HL-60 (cell line): ENCODE measurements at regions not wholly inside any gene's neighbourhood (a gene's known extent, or its start where the extent isn't known, plus 50 kb on each side); places are given as distances from the start of the nearest gene placed in this dataset.

Experiments
- DNase-seq, 2 experiments: peaks; one replicate each; pipeline ENCODE4 v3.0.0-alpha.2; 2010 to 2020; ENCODE audit warnings: low read depth in 1 of 2, low spot score in 1 of 2
- H3K27ac ChIP-seq: fragments of 250-450 bp; sonication (Bioruptor Pico); replicated peaks from 2 replicates; pipeline ENCODE4 v1.5.1; 2020; ENCODE audit warnings: mild to moderate bottlenecking, moderate library complexity
- H3K27me3 ChIP-seq: fragments of 250-450 bp; sonication (Bioruptor Pico); 2 replicates; pipeline ENCODE4 v1.5.1; 2021; ENCODE audit warnings: mild to moderate bottlenecking, moderate library complexity; ENCODE audit not compliant: insufficient read depth, poor library complexity, severe bottlenecking
- H3K4me3 ChIP-seq: replicated peaks from 2 replicates; pipeline ENCODE4 v1.5.1; 2011; ENCODE audit warnings: mild to moderate bottlenecking, control low read depth, low read length; ENCODE audit not compliant: insufficient read depth
- GABPA ChIP-seq: IDR thresholded peaks from 2 replicates; pipeline ENCODE4 v1.6.1; 2012; ENCODE audit warnings: low read depth
- POLR2AphosphoS5 ChIP-seq: IDR thresholded peaks from 2 replicates; pipeline ENCODE4 v1.6.1; 2012; ENCODE audit warnings: low read depth
- SPI1 ChIP-seq: IDR thresholded peaks from 2 replicates; pipeline ENCODE4 v1.6.1; 2012; ENCODE audit warnings: low read depth, mild to moderate bottlenecking, borderline replicate concordance
- TF ChIP-seq, protein P1 (sequence below): IDR thresholded peaks from 2 replicates; pipeline ENCODE4 v1.6.1; 2012; ENCODE audit warnings: low read depth; ENCODE audit not compliant: insufficient replicate concordance
- TF ChIP-seq, protein P2 (sequence below): IDR thresholded peaks from one replicate; pipeline ENCODE4 v1.5.1; 2011; ENCODE audit warnings: low read length, control low read depth, inconsistent platforms; ENCODE audit not compliant: insufficient read depth

DNA sequence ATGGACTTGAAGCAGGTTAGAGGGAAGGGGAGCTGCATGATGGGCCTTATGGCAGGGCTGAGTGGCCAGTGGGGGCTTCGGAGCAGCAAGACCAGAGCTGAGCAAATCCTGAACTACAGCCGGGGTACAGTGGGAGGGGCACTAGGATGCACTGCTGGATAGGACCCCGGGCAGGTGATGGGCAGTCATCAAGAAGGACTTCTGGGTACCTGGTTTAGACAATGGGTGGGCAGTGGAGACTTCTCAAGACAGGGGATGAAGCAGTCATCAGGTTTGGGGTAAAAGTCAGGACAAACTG, 507.4 kb upstream of the MYT1L start:
- TF ChIP-seq GABPA, result no peak
- TF ChIP-seq, protein P1, sequence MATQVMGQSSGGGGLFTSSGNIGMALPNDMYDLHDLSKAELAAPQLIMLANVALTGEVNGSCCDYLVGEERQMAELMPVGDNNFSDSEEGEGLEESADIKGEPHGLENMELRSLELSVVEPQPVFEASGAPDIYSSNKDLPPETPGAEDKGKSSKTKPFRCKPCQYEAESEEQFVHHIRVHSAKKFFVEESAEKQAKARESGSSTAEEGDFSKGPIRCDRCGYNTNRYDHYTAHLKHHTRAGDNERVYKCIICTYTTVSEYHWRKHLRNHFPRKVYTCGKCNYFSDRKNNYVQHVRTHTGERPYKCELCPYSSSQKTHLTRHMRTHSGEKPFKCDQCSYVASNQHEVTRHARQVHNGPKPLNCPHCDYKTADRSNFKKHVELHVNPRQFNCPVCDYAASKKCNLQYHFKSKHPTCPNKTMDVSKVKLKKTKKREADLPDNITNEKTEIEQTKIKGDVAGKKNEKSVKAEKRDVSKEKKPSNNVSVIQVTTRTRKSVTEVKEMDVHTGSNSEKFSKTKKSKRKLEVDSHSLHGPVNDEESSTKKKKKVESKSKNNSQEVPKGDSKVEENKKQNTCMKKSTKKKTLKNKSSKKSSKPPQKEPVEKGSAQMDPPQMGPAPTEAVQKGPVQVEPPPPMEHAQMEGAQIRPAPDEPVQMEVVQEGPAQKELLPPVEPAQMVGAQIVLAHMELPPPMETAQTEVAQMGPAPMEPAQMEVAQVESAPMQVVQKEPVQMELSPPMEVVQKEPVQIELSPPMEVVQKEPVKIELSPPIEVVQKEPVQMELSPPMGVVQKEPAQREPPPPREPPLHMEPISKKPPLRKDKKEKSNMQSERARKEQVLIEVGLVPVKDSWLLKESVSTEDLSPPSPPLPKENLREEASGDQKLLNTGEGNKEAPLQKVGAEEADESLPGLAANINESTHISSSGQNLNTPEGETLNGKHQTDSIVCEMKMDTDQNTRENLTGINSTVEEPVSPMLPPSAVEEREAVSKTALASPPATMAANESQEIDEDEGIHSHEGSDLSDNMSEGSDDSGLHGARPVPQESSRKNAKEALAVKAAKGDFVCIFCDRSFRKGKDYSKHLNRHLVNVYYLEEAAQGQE, result no peak
- TF ChIP-seq, protein P2, sequence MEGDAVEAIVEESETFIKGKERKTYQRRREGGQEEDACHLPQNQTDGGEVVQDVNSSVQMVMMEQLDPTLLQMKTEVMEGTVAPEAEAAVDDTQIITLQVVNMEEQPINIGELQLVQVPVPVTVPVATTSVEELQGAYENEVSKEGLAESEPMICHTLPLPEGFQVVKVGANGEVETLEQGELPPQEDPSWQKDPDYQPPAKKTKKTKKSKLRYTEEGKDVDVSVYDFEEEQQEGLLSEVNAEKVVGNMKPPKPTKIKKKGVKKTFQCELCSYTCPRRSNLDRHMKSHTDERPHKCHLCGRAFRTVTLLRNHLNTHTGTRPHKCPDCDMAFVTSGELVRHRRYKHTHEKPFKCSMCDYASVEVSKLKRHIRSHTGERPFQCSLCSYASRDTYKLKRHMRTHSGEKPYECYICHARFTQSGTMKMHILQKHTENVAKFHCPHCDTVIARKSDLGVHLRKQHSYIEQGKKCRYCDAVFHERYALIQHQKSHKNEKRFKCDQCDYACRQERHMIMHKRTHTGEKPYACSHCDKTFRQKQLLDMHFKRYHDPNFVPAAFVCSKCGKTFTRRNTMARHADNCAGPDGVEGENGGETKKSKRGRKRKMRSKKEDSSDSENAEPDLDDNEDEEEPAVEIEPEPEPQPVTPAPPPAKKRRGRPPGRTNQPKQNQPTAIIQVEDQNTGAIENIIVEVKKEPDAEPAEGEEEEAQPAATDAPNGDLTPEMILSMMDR, result no peak
- no peak for TF ChIP-seq POLR2AphosphoS5
- TF ChIP-seq SPI1, result no peak
- H3K4me3 ChIP-seq, result no peak overlapping the region
- H3K27me3 ChIP-seq, result no peaks in the 10 kb centered on the region
- no peak for DNase-seq
- H3K27ac ChIP-seq, result no peak overlapping the region

DNA sequence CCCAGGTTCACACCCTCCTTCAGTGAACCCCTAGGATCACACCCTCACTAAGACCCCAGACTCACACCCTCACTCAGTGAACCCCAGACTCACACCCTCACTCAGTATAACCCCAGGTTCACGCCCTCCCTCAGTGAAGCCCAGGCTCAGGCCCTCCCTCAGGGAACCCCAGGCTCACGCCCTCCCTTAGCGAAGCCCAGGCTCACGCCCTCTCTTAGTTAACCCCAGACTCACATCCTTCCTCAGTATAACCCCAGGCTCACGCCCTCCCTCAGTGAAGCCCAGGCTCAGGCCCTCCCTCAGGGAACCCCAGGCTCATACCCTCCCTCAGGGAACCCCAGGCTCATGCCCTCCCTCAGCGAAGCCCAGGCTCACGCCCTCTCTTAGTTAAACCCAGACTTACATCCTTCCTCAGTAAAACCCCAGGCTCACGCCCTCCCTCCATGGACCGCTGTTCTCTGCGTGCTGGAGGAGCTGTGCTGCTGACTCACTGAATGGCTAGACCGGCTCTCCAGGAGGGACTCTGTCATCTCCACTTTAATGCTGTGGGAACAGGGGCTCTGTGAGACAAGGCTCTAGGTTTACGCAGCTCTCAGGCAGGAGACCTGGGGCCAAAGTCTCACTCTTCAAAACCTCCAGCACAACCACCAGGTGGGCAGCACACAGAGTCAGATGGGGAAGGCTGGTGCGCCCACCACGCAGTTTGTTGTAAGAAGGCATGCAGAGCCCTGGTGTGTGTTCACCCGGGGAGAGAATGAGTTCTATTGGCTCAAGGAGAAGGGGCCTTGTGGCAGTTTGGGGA, 506.9 kb upstream of the MYT1L start:
- no peak for DNase-seq
- no peaks in the 10 kb centered on the region for H3K27me3 ChIP-seq
- no peak overlapping the region for H3K27ac ChIP-seq
- TF ChIP-seq GABPA (no peak), SPI1 (no peak), POLR2AphosphoS5 (no peak)
- TF ChIP-seq, protein P2, result no peak
- TF ChIP-seq, protein P1, result no peak
- no peak overlapping the region for H3K4me3 ChIP-seq

DNA sequence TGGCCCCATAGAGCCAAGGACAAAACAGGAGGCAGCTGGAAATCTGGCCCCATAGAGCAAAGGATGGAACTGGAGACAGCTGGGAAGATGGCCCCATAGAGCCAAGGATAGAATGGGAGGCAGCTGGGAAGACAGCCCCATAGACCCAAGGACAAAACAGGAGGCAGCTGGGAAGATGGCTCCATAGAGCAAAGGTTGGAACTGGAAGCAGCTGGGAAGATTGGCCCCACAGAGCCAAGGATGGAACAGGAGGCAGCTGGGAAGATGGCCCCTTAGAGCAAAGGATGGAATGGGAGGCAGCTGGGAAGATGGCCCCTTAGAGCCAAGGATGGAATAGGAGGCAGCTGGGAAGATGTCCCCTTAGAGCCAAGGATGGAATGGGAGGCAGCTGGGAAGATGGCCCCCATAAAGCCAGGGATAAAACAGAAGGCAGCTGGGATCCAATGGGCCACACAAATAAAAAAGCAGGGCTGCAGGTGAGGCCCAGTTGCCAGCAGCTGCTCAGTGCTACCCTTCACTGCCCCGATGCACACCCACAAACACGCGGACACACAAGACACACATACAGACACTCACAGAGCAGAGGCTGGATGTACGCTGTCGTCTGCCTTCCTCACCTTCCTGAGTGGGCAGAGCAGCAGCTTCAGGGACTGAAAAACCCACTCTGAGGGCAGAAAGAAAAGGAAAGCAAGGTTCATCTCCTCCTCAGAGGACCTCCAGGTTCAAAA, 505.4 kb upstream of the MYT1L start:
- Histone ChIP-seq H3K4me3 (no peak overlapping the region), H3K27me3 (no peaks in the 10 kb centered on the region)

More for the DNA sequence above, 505.4 kb upstream of the MYT1L start:
- TF ChIP-seq, protein P2, result no peak
- TF ChIP-seq SPI1, result no peak
- TF ChIP-seq POLR2AphosphoS5, result no peak
- TF ChIP-seq GABPA, result no peak
- TF ChIP-seq, protein P1, result no peak
- no peak for DNase-seq
- no peak overlapping the region for H3K27ac ChIP-seq
